ENCODE measurements at regions not wholly inside any gene's neighbourhood (a gene's known extent, or its start where the extent isn't known, plus 50 kb on each side); places are given as distances from the start of the nearest gene placed in this dataset.
"Not testable (repeated sequence)": the region's sequence is repeated elsewhere in the genome, so short reads cannot be mapped to it uniquely, and the experiment has no call there.

GRCh38 chr12:11980115-11980514 lies 90.6 kb upstream of the BCL2L14 start:
- DNase-seq: no peak

- DNase-seq: no peak
These were observed 89.5 kb upstream of the BCL2L14 start for GRCh38 chr12:11981121-11981733.

- DNase-seq: no peak
These were observed 86.3 kb upstream of the BCL2L14 start for GRCh38 chr12:11984417-11984816.

GRCh38 chr12:11986165-11986564 lies 84.6 kb upstream of the BCL2L14 start:
- no peak for DNase-seq

GRCh38 chr12:11987901-11988300 lies 82.8 kb upstream of the BCL2L14 start:
- DNase-seq: no peak

- DNase-seq: peak in 1 of 2 experiments; percentile 36
These were observed 79.1 kb upstream of the BCL2L14 start for GRCh38 chr12:11991604-11992003.

- DNase-seq: no peak
These were observed 78.2 kb upstream of the BCL2L14 start for GRCh38 chr12:11992515-11992914.

- DNase-seq: not testable (repeated sequence)
These were observed 72.3 kb upstream of the BCL2L14 start for GRCh38 chr12:11998307-11998943.

- no peak for DNase-seq
These were observed 71.8 kb upstream of the BCL2L14 start for GRCh38 chr12:11998944-11999315.

- DNase-seq: no peak
These were observed 67.1 kb upstream of the BCL2L14 start for GRCh38 chr12:12003609-12004008.

GRCh38 chr12:12004524-12004923 lies 66.2 kb upstream of the BCL2L14 start:
- peak in 1 of 2 experiments; percentile 39 for DNase-seq

- no peak for DNase-seq
These were observed 63.6 kb upstream of the BCL2L14 start for GRCh38 chr12:12007001-12007712.

GRCh38 chr12:12007713-12008231 lies 63.0 kb upstream of the BCL2L14 start:
- no peak for DNase-seq

GRCh38 chr12:12008232-12008850 lies 62.4 kb upstream of the BCL2L14 start:
- DNase-seq: no peak

GRCh38 chr12:12008931-12009611 lies 61.7 kb upstream of the BCL2L14 start:
- peak in 1 of 2 experiments; percentile 39 for DNase-seq

- not testable (repeated sequence) for DNase-seq
These were observed 60.9 kb upstream of the BCL2L14 start for GRCh38 chr12:12009749-12010276.

GRCh38 chr12:12010277-12011039 lies 60.3 kb upstream of the BCL2L14 start:
- DNase-seq: no peak

- DNase-seq: no peak
These were observed 58.9 kb upstream of the BCL2L14 start for GRCh38 chr12:12011880-12012260.

GRCh38 chr12:12015073-12015685 lies 55.6 kb upstream of the BCL2L14 start:
- no peak for DNase-seq

GRCh38 chr12:12016284-12017100 lies 54.2 kb upstream of the BCL2L14 start:
- DNase-seq: no peak
